ENCODE measurements at regions not wholly inside any gene's neighbourhood (a gene's known extent, or its start where the extent isn't known, plus 50 kb on each side); places are given as distances from the start of the nearest gene placed in this dataset.

DNA sequence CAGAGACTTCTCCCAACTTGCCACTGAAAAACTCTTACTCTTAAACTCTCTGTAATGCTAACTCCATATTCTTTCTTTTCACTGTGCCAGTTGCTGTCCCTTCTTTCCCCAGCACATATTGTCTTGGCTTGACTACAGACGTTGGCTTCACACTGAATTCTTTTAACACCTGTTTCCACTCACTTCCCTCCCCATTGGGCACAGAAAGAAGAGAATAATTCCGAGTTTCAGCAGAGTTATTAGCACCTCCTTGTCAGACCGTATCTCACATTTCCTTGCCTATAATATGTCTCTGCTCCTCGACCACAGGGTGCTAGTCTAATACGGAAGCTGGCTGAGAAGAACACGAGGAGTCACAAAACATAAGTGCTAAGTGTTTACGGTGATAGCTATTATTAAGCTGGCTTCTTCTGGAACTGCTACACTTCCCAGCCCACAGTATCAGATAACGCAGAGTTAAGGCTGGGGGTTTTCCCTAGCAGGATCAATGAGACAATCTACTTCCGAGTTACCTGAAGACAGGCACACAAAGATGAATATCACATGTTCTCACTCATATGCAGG, 188.5 kb upstream of the CDH8 start:
- TF ChIP-seq POLR2AphosphoS5 (IDR thresholded peaks at IDR 0.05): no peak
- TF ChIP-seq, protein P1, sequence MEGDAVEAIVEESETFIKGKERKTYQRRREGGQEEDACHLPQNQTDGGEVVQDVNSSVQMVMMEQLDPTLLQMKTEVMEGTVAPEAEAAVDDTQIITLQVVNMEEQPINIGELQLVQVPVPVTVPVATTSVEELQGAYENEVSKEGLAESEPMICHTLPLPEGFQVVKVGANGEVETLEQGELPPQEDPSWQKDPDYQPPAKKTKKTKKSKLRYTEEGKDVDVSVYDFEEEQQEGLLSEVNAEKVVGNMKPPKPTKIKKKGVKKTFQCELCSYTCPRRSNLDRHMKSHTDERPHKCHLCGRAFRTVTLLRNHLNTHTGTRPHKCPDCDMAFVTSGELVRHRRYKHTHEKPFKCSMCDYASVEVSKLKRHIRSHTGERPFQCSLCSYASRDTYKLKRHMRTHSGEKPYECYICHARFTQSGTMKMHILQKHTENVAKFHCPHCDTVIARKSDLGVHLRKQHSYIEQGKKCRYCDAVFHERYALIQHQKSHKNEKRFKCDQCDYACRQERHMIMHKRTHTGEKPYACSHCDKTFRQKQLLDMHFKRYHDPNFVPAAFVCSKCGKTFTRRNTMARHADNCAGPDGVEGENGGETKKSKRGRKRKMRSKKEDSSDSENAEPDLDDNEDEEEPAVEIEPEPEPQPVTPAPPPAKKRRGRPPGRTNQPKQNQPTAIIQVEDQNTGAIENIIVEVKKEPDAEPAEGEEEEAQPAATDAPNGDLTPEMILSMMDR (IDR thresholded peaks at IDR 0.05): no peak

Data from prostate gland (tissue), 2 donors.